ENCODE measurements at regions not wholly inside any gene's neighbourhood (a gene's known extent, or its start where the extent isn't known, plus 50 kb on each side); places are given as distances from the start of the nearest gene placed in this dataset.

- H3K18ac ChIP-seq (ENCODE audit: low read depth in 1 of 2, low read length in 2 of 2), result no peak overlapping the region
- no peak for DNase-seq
- H3K9me3 ChIP-seq (ENCODE audit: control insufficient read depth, low read length), result no peaks in the 10 kb centered on the region
- no peak overlapping the region for H2BK5ac ChIP-seq (ENCODE audit: low read depth, low read length, poor library complexity, severe bottlenecking)
- H3K4me2 ChIP-seq (ENCODE audit: low read length, poor library complexity, severe bottlenecking), result no peak overlapping the region
- no peak overlapping the region for H3K4ac ChIP-seq (ENCODE audit: low read depth in 1 of 2, low read length in 2 of 2)
- no peak overlapping the region for H2BK15ac ChIP-seq (ENCODE audit: low read depth, poor library complexity, severe bottlenecking)
- H3K4me1 ChIP-seq (ENCODE audit: control insufficient read depth, insufficient read depth, low read depth, low read length), result no peaks in the 10 kb centered on the region
- H2BK120ac ChIP-seq (ENCODE audit: low read depth, low read length), result no peak overlapping the region
- no peak overlapping the region for H3K14ac ChIP-seq (ENCODE audit: low read length in 2 of 2)
- H2AK5ac ChIP-seq (ENCODE audit: low read length, severe bottlenecking), result no peak overlapping the region
- H4K91ac ChIP-seq (ENCODE audit: low read length), result no peak overlapping the region
- H3K4me3 ChIP-seq (ENCODE audit: insufficient read depth in 1 of 2, low read depth in 1 of 2, low read length in 2 of 2), result no peak overlapping the region
- H3K79me1 ChIP-seq (replicated peaks; ENCODE audit: low read length, poor library complexity, severe bottlenecking), result no peaks in the 10 kb centered on the region
- no peak overlapping the region for H2BK12ac ChIP-seq (ENCODE audit: low read length in 2 of 2)
- no peaks in the 10 kb centered on the region for H3K36me3 ChIP-seq (ENCODE audit: control insufficient read depth in 1 of 2, insufficient read depth in 2 of 2, low read depth in 1 of 2, low read length in 2 of 2)
- no peak overlapping the region for H2AFZ ChIP-seq (ENCODE audit: low read depth, low read length)
- H3K9ac ChIP-seq (ENCODE audit: low read length), result no peak overlapping the region
- no peaks in the 10 kb centered on the region for H3K27me3 ChIP-seq (ENCODE audit: control insufficient read depth in 1 of 2, insufficient read depth in 1 of 2, low read length in 2 of 2)
- WGBS, result 96% methylated on average over 2 of the region's 6 CpGs
- no peak overlapping the region for H3K27ac ChIP-seq (ENCODE audit: low read length, poor library complexity, severe bottlenecking)
- no peak overlapping the region for H4K8ac ChIP-seq (ENCODE audit: low read length)
- no peak overlapping the region for H3K23ac ChIP-seq (ENCODE audit: low read length in 2 of 2)
Measured at GRCh38 chr4:177508662-177509061, 66.4 kb upstream of the AGA start.

DNA sequence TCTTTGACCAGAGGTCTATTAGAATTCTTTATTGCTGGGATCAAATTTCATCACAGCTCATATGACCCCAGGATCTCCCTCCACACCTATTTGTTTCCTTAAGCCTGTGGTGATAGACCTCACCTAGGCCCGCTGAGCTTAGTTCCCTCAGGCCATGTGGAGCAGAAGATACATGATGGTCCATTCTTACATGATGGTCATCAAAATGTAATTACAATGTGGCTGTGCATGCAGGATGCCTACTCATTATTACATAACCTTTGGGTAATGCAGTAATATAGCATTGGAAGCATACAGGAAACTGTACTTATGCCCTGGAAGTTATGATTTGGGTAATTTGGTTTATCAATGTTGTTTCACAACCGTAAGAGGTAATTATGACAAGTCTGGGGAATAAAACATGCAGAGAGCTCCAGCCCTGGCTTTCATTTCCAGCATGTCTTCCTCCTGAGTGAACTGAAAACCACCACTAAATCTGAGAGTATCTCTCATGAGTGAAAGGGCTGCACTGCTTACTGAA lies 67.0 kb upstream of the AGA start:
- no peak overlapping the region for H3K4me2 ChIP-seq (ENCODE audit: low read length, poor library complexity, severe bottlenecking)
- WGBS, result 93% methylated on average over 2 of the region's 2 CpGs

GRCh38 chr4:177511611-177512010 lies 69.4 kb upstream of the AGA start:
- Histone ChIP-seq H3K14ac (ENCODE audit: low read length in 2 of 2) (no peak overlapping the region), H3K4ac (ENCODE audit: low read depth in 1 of 2, low read length in 2 of 2) (no peak overlapping the region), H3K27ac (ENCODE audit: low read length, poor library complexity, severe bottlenecking) (no peak overlapping the region), H2AK5ac (ENCODE audit: low read length, severe bottlenecking) (no peak overlapping the region), H2BK15ac (ENCODE audit: low read depth, poor library complexity, severe bottlenecking) (no peak overlapping the region), H4K8ac (ENCODE audit: low read length) (no peak overlapping the region), H3K9me3 (ENCODE audit: control insufficient read depth, low read length) (no peaks in the 10 kb centered on the region), H3K27me3 (ENCODE audit: control insufficient read depth in 1 of 2, insufficient read depth in 1 of 2, low read length in 2 of 2) (no peaks in the 10 kb centered on the region), H3K9ac (ENCODE audit: low read length) (no peak overlapping the region), H2BK5ac (ENCODE audit: low read depth, low read length, poor library complexity, severe bottlenecking) (no peak overlapping the region), H2AFZ (ENCODE audit: low read depth, low read length) (no peak overlapping the region), H3K4me2 (ENCODE audit: low read length, poor library complexity, severe bottlenecking) (no peak overlapping the region), H3K79me1 (replicated peaks; ENCODE audit: low read length, poor library complexity, severe bottlenecking) (no peaks in the 10 kb centered on the region), H2BK120ac (ENCODE audit: low read depth, low read length) (no peak overlapping the region), H3K18ac (ENCODE audit: low read depth in 1 of 2, low read length in 2 of 2) (no peak overlapping the region), H3K23ac (ENCODE audit: low read length in 2 of 2) (no peak overlapping the region), H2BK12ac (ENCODE audit: low read length in 2 of 2) (no peak overlapping the region), H3K4me1 (ENCODE audit: control insufficient read depth, insufficient read depth, low read depth, low read length) (no peaks in the 10 kb centered on the region), H3K36me3 (ENCODE audit: control insufficient read depth in 1 of 2, insufficient read depth in 2 of 2, low read depth in 1 of 2, low read length in 2 of 2) (no peaks in the 10 kb centered on the region), H4K91ac (ENCODE audit: low read length) (no peak overlapping the region), H3K4me3 (ENCODE audit: insufficient read depth in 1 of 2, low read depth in 1 of 2, low read length in 2 of 2) (no peak overlapping the region)
- 97% methylated on average over 3 of the region's 3 CpGs for WGBS
- no peak for DNase-seq

More for the DNA sequence above, 67.0 kb upstream of the AGA start:
- no peak overlapping the region for H2BK15ac ChIP-seq (ENCODE audit: low read depth, poor library complexity, severe bottlenecking)
- no peak overlapping the region for H3K4ac ChIP-seq (ENCODE audit: low read depth in 1 of 2, low read length in 2 of 2)
- no peak overlapping the region for H4K8ac ChIP-seq (ENCODE audit: low read length)
- no peak overlapping the region for H2BK5ac ChIP-seq (ENCODE audit: low read depth, low read length, poor library complexity, severe bottlenecking)
- no peak overlapping the region for H2BK12ac ChIP-seq (ENCODE audit: low read length in 2 of 2)
- no peak overlapping the region for H3K18ac ChIP-seq (ENCODE audit: low read depth in 1 of 2, low read length in 2 of 2)
- no peak overlapping the region for H4K91ac ChIP-seq (ENCODE audit: low read length)
- no peak overlapping the region for H3K27ac ChIP-seq (ENCODE audit: low read length, poor library complexity, severe bottlenecking)
- no peak overlapping the region for H3K9ac ChIP-seq (ENCODE audit: low read length)
- no peak overlapping the region for H3K4me3 ChIP-seq (ENCODE audit: insufficient read depth in 1 of 2, low read depth in 1 of 2, low read length in 2 of 2)
- H3K14ac ChIP-seq (ENCODE audit: low read length in 2 of 2), result no peak overlapping the region
- DNase-seq, result no peak
- no peak overlapping the region for H2AFZ ChIP-seq (ENCODE audit: low read depth, low read length)
- no peaks in the 10 kb centered on the region for H3K27me3 ChIP-seq (ENCODE audit: control insufficient read depth in 1 of 2, insufficient read depth in 1 of 2, low read length in 2 of 2)
- H3K36me3 ChIP-seq (ENCODE audit: control insufficient read depth in 1 of 2, insufficient read depth in 2 of 2, low read depth in 1 of 2, low read length in 2 of 2), result no peaks in the 10 kb centered on the region
- H3K79me1 ChIP-seq (replicated peaks; ENCODE audit: low read length, poor library complexity, severe bottlenecking), result no peaks in the 10 kb centered on the region
- no peak overlapping the region for H3K23ac ChIP-seq (ENCODE audit: low read length in 2 of 2)
- no peaks in the 10 kb centered on the region for H3K4me1 ChIP-seq (ENCODE audit: control insufficient read depth, insufficient read depth, low read depth, low read length)
- H2AK5ac ChIP-seq (ENCODE audit: low read length, severe bottlenecking), result no peak overlapping the region
- no peaks in the 10 kb centered on the region for H3K9me3 ChIP-seq (ENCODE audit: control insufficient read depth, low read length)
- no peak overlapping the region for H2BK120ac ChIP-seq (ENCODE audit: low read depth, low read length)

- Histone ChIP-seq H2BK12ac (ENCODE audit: low read length in 2 of 2) (no peak overlapping the region), H2AFZ (ENCODE audit: low read depth, low read length) (no peak overlapping the region), H3K27ac (ENCODE audit: low read length, poor library complexity, severe bottlenecking) (no peak overlapping the region), H3K36me3 (ENCODE audit: control insufficient read depth in 1 of 2, insufficient read depth in 2 of 2, low read depth in 1 of 2, low read length in 2 of 2) (no peaks in the 10 kb centered on the region), H3K4me2 (ENCODE audit: low read length, poor library complexity, severe bottlenecking) (no peak overlapping the region), H3K4me1 (ENCODE audit: control insufficient read depth, insufficient read depth, low read depth, low read length) (no peaks in the 10 kb centered on the region), H2BK15ac (ENCODE audit: low read depth, poor library complexity, severe bottlenecking) (no peak overlapping the region), H4K91ac (ENCODE audit: low read length) (no peak overlapping the region), H3K79me1 (replicated peaks; ENCODE audit: low read length, poor library complexity, severe bottlenecking) (no peaks in the 10 kb centered on the region), H4K8ac (ENCODE audit: low read length) (no peak overlapping the region), H2BK120ac (ENCODE audit: low read depth, low read length) (no peak overlapping the region), H2BK5ac (ENCODE audit: low read depth, low read length, poor library complexity, severe bottlenecking) (no peak overlapping the region), H3K23ac (ENCODE audit: low read length in 2 of 2) (no peak overlapping the region), H3K9ac (ENCODE audit: low read length) (no peak overlapping the region), H2AK5ac (ENCODE audit: low read length, severe bottlenecking) (no peak overlapping the region), H3K4ac (ENCODE audit: low read depth in 1 of 2, low read length in 2 of 2) (no peak overlapping the region), H3K18ac (ENCODE audit: low read depth in 1 of 2, low read length in 2 of 2) (no peak overlapping the region), H3K9me3 (ENCODE audit: control insufficient read depth, low read length) (no peaks in the 10 kb centered on the region), H3K4me3 (ENCODE audit: insufficient read depth in 1 of 2, low read depth in 1 of 2, low read length in 2 of 2) (no peak overlapping the region), H3K27me3 (ENCODE audit: control insufficient read depth in 1 of 2, insufficient read depth in 1 of 2, low read length in 2 of 2) (no peaks in the 10 kb centered on the region), H3K14ac (ENCODE audit: low read length in 2 of 2) (no peak overlapping the region)
- DNase-seq, result no peak
Measured at GRCh38 chr4:177512646-177513045, 70.4 kb upstream of the AGA start.

Data from mesenchymal stem cell (in vitro differentiated cells and primary cell).